ENCODE measurements at regions not wholly inside any gene's neighbourhood (a gene's known extent, or its start where the extent isn't known, plus 50 kb on each side); places are given as distances from the start of the nearest gene placed in this dataset.

DNA sequence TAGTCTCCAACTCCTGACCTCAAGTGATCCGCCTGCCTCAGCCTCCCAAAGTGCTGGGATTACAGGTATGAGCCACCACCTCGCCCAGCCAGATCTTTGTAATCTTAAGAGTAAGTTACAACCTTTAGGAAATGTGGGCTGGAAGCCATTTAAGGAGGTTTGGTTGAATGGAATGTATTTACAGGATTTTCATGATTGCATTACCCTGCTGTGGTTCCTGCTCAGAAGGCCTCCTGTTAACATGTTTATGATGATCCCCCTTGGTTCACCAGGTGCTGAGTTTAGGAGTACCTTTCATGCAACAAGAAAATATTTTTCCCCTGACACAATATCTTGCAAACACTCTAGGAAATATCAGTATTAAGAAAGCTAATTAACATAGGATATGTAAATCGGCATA lies 187.4 kb upstream of the SH3BP4 start:
- no peak overlapping the region for H3K4me3 ChIP-seq (ENCODE audit: low read depth, low read length)
- no peak for DNase-seq (ENCODE audit: low read depth)
- no peak for TF ChIP-seq POLR2A (IDR thresholded peaks at IDR 0.05; ENCODE audit: extremely low read depth, insufficient read length)
- no peak for TF ChIP-seq MYC (IDR thresholded peaks at IDR 0.05; ENCODE audit: low read depth, low read length)
- TF ChIP-seq, protein P1, sequence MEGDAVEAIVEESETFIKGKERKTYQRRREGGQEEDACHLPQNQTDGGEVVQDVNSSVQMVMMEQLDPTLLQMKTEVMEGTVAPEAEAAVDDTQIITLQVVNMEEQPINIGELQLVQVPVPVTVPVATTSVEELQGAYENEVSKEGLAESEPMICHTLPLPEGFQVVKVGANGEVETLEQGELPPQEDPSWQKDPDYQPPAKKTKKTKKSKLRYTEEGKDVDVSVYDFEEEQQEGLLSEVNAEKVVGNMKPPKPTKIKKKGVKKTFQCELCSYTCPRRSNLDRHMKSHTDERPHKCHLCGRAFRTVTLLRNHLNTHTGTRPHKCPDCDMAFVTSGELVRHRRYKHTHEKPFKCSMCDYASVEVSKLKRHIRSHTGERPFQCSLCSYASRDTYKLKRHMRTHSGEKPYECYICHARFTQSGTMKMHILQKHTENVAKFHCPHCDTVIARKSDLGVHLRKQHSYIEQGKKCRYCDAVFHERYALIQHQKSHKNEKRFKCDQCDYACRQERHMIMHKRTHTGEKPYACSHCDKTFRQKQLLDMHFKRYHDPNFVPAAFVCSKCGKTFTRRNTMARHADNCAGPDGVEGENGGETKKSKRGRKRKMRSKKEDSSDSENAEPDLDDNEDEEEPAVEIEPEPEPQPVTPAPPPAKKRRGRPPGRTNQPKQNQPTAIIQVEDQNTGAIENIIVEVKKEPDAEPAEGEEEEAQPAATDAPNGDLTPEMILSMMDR (IDR thresholded peaks at IDR 0.05; ENCODE audit: low read depth, low read length): no peak
- TF ChIP-seq, protein P2, sequence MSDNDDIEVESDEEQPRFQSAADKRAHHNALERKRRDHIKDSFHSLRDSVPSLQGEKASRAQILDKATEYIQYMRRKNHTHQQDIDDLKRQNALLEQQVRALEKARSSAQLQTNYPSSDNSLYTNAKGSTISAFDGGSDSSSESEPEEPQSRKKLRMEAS (IDR thresholded peaks at IDR 0.05; ENCODE audit: low read depth, low read length): no peak

DNA sequence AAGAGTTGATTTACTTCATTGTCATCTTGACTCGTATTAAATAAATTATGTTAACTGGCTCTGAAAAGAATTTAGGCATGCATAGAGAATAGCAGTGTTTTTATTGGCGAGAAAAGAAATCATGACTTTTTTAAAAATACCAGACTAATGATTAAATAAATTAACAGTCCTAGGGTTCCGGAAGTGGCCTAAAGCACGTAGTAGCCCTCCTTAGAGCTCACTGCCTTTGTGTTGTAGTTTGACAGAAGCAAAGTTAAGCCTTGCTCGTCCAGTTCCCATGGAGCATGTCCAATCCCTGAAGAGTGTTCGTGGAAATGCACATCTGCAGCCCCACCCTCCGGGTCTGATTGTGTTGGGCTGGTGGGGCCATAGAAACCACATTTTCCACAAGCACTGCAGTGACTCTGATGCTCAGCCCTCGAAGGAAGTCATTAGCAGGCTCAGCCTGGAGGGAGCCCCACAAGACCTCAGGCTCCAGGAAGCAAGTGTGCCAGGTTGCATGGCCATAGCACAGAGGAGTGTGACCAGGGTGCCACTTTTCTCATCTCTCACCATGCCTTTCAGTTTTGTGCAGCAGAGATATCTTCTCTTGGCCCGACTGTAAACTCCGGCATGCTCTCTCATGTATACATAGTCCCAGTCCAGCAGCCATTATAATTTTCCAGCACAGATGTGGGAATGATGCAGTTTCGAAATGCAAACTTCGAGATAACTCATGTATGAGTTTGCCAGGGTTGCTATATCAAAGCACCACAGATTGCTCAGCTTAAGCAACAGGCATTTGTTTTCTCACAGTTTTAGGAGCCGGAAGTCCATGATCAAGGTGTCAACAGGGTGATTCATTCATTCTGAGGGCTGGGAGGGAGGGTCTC lies 188.6 kb upstream of the SH3BP4 start:
- TF ChIP-seq POLR2A (IDR thresholded peaks at IDR 0.05; ENCODE audit: extremely low read depth, insufficient read length) (no peak), MYC (IDR thresholded peaks at IDR 0.05; ENCODE audit: low read depth, low read length) (no peak)
- TF ChIP-seq, protein P2 (IDR thresholded peaks at IDR 0.05; ENCODE audit: low read depth, low read length): no peak
- TF ChIP-seq, protein P1 (IDR thresholded peaks at IDR 0.05; ENCODE audit: low read depth, low read length): no peak
- H3K4me3 ChIP-seq (ENCODE audit: low read depth, low read length): no peak overlapping the region
- no peak for DNase-seq (ENCODE audit: low read depth)

DNA sequence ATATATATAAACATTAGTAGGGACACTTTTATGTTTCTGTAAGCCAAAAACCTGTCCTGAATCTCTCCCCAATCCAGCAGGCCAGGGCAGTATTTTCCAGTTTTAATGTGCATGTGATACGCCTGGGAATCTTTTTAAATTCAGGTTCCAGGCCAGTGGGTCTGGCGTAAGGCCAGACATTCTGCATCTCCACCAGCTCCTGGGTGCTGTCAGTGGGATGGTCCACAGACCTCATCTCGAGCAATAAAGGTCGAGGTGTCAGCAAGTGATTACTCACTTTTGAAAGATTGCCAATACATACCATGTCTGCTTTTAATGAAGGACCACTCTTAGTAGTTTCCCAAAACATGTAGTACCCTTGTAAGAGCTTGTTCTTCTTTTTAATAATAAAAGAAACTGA lies 189.9 kb upstream of the SH3BP4 start:
- H3K4me3 ChIP-seq (ENCODE audit: low read depth, low read length): no peak overlapping the region
- DNase-seq (ENCODE audit: low read depth): no peak
- TF ChIP-seq, protein P2 (IDR thresholded peaks at IDR 0.05; ENCODE audit: low read depth, low read length): no peak
- TF ChIP-seq, protein P1 (IDR thresholded peaks at IDR 0.05; ENCODE audit: low read depth, low read length): no peak
- no peak for TF ChIP-seq POLR2A (IDR thresholded peaks at IDR 0.05; ENCODE audit: extremely low read depth, insufficient read length)
- no peak for TF ChIP-seq MYC (IDR thresholded peaks at IDR 0.05; ENCODE audit: low read depth, low read length)

DNA sequence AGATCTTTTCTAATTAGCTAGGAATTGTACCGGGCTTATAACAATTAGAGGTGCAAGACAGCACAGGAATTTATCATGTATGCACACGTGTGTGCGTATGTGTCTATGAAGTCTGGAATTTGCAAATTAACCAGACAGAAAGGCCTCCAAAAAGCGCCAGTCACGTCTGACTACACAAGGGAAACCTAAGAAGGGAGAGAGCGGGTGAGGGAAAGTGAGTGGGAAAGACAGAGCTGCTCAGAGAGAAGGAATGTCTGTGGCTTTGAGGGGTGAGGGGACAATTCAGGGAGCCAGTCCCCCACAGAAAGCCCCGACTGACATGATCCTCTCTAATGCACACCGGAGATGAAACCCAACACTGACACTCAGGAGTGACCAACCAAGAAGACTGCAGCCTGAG lies 197.7 kb upstream of the SH3BP4 start:
- TF ChIP-seq, protein P2 (IDR thresholded peaks at IDR 0.05; ENCODE audit: low read depth, low read length): no peak
- TF ChIP-seq POLR2A (IDR thresholded peaks at IDR 0.05; ENCODE audit: extremely low read depth, insufficient read length) (no peak), MYC (IDR thresholded peaks at IDR 0.05; ENCODE audit: low read depth, low read length) (no peak)
- TF ChIP-seq, protein P1 (IDR thresholded peaks at IDR 0.05; ENCODE audit: low read depth, low read length): no peak
- no peak for DNase-seq (ENCODE audit: low read depth)
- H3K4me3 ChIP-seq (ENCODE audit: low read depth, low read length): no peak overlapping the region

DNA sequence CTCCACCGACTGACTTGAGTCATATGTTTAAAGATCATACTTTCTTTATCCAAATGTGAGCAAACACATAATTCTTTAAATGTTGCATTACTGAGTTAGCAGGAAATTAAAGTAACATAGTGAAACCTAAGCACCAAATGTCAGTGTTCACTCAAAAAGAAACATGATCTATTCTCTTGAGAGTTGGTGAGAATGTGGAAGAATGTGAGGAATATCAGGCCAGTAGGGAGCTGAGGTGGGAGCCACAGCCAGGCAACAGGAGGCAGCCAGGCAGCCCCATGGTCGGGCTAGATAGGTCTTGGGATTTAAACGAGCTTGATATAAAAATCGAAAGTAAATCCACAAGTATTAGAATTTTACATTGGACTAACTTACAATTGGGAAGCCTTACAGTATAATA lies 198.1 kb upstream of the SH3BP4 start:
- no peak for DNase-seq (ENCODE audit: low read depth)
- TF ChIP-seq MYC (IDR thresholded peaks at IDR 0.05; ENCODE audit: low read depth, low read length): no peak
- TF ChIP-seq, protein P2 (IDR thresholded peaks at IDR 0.05; ENCODE audit: low read depth, low read length): no peak
- no peak overlapping the region for H3K4me3 ChIP-seq (ENCODE audit: low read depth, low read length)

DNA sequence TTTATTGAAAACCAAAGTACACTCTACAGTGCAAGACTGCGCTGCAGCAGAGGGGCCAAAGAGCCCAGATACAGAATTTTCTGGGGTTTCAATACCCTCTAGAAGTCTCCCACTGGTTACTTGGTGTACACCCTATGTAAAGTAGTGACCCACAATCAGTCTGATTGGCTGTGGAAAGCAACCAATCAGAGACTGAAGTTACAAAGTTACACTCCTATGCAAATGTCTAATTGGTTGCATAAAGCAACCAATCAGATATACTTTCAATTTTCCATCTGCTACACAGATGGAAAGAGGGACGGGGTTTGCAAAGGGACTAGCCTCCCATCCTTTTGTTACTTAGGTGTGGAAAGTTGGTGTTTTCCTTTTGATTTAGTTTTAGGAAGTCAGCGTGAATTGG lies 198.9 kb upstream of the SH3BP4 start:
- no peak overlapping the region for H3K4me3 ChIP-seq (ENCODE audit: low read depth, low read length)
- DNase-seq (ENCODE audit: low read depth): no peak
- TF ChIP-seq, protein P2 (IDR thresholded peaks at IDR 0.05; ENCODE audit: low read depth, low read length): no peak
- TF ChIP-seq POLR2A (IDR thresholded peaks at IDR 0.05; ENCODE audit: extremely low read depth, insufficient read length) (no peak), MYC (IDR thresholded peaks at IDR 0.05; ENCODE audit: low read depth, low read length) (no peak)
- TF ChIP-seq, protein P1 (IDR thresholded peaks at IDR 0.05; ENCODE audit: low read depth, low read length): no peak
